SU-DHL-6 (cell line): ENCODE measurements at regions not wholly inside any gene's neighbourhood (a gene's known extent, or its start where the extent isn't known, plus 50 kb on each side); places are given as distances from the start of the nearest gene placed in this dataset.

Source experiments
- H2AFZ ChIP-seq: fragments of 200-600 bp; sonication (generic); 2 replicates; pipeline ENCODE4 v1.6.1; 2014; ENCODE audit warnings: low read depth, mild to moderate bottlenecking, moderate library complexity, mixed read lengths, antibody characterized with exemption, low read length; ENCODE audit not compliant: severe bottlenecking
- H3F3A ChIP-seq: fragments of 200-600 bp; shearing (Covaris generic); 2 replicates; pipeline ENCODE4 v1.6.0; 2016; ENCODE audit warnings: antibody characterized with exemption, mild to moderate bottlenecking; ENCODE audit not compliant: insufficient read depth
- H3K27ac ChIP-seq: fragments of 200-600 bp; sonication (generic); 2 replicates; pipeline ENCODE4 v1.5.1; 2016; ENCODE audit warnings: low read depth, mild to moderate bottlenecking, low read length, moderate library complexity, mixed read lengths
- H3K27me3 ChIP-seq: fragments of 200-600 bp; sonication (generic), shearing (Covaris generic); 2 replicates; pipeline ENCODE4 v1.6.0; 2014; ENCODE audit warnings: mild to moderate bottlenecking, low read length
- H3K36me3 ChIP-seq: fragments of 200-600 bp; sonication (generic); 2 replicates; pipeline ENCODE4 v1.6.1; 2014; ENCODE audit warnings: mild to moderate bottlenecking, low read length, mixed read lengths
- H3K4me2 ChIP-seq: fragments of 300-600, 200-600 bp; shearing (Covaris generic), sonication (generic); 2 replicates; pipeline ENCODE4 v1.6.0; 2014; ENCODE audit warnings: low read length, low read depth, mild to moderate bottlenecking; ENCODE audit not compliant: poor library complexity, severe bottlenecking
- H3K4me3 ChIP-seq: fragments of 200-600 bp; sonication (generic); 2 replicates; pipeline ENCODE4 v1.5.1; 2014; ENCODE audit warnings: antibody characterized with exemption, low read length, mild to moderate bottlenecking, mixed read lengths; ENCODE audit not compliant: insufficient read depth, poor library complexity, severe bottlenecking
- H3K79me2 ChIP-seq: fragments of 200-600 bp; sonication (generic); 2 replicates; pipeline ENCODE4 v1.6.1; 2014; ENCODE audit warnings: mild to moderate bottlenecking, low read length, moderate library complexity; ENCODE audit not compliant: insufficient read depth
- H3K9ac ChIP-seq: fragments of 200-600 bp; sonication (generic); 2 replicates; pipeline ENCODE4 v1.7.0; 2014; ENCODE audit warnings: mild to moderate bottlenecking, low read length
- H3K9me2 ChIP-seq: fragments of 200-600 bp; sonication (generic); replicated peaks from 2 replicates; pipeline ENCODE4 v1.6.1; 2014; ENCODE audit warnings: low read length; ENCODE audit not compliant: insufficient read depth
- H3K9me3 ChIP-seq: fragments of 200-600 bp; sonication (generic); 2 replicates; pipeline ENCODE4 v1.6.1; 2014; ENCODE audit warnings: low read length, mixed read lengths; ENCODE audit not compliant: insufficient read depth
- H4K20me1 ChIP-seq: fragments of 200-600 bp; sonication (generic); 2 replicates; pipeline ENCODE4 v1.6.1; 2014; ENCODE audit warnings: low read depth, mild to moderate bottlenecking, antibody characterized with exemption, low read length, moderate library complexity, mixed read lengths
- CTCF ChIP-seq: fragments of 200-600 bp; sonication (generic); IDR thresholded peaks from one replicate; pipeline ENCODE4 v1.5.1; 2017; ENCODE audit warnings: antibody characterized with exemption, mild to moderate bottlenecking, low read length, moderate library complexity; ENCODE audit not compliant: insufficient read depth, poor library complexity, severe bottlenecking
- EZH2phosphoT487 ChIP-seq: fragments of 200-600 bp; sonication (generic), shearing (Covaris generic); conservative IDR thresholded peaks from 2 replicates; pipeline ENCODE4 v1.6.1; 2018; ENCODE audit warnings: mild to moderate bottlenecking, antibody characterized with exemption, low read length, moderate library complexity, mixed read lengths

DNA sequence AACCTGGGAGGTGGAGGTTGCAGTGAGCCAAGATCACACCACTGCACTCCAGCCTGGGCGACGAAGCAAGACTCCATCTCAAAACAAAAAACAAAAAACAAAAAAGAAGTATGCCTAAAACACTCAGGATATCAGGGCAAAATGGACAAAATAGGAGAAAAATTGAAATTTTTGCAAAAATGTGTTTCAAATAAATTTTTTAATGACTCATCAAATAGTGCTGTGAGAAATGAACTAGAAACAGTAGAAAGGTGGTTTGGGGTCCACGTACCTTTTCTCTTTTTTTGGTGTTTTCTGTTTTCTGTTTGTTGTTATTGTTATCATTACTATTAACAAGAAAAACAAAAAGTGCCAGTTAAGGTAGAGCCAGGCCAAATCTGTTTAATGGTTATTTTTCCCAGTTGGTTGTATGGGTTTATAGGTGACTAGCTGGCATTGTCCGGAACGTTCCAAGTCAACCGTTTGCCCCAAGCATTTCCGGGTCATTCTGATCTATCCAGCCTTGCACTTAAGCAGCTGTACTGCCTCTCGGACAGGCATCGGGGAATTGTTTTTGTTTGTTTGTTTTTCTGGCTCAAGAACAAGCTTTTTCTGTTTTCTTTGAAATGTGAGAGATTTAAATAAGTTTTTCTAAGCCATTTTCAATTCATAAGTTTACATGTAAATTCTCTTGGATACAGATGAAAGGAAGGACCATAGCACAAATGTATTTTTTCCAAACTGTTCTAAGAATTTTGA, 157.0 kb upstream of the NEBL start:
- no peaks in the 10 kb centered on the region for H3K79me2 ChIP-seq
- H3K4me3 ChIP-seq = no peak overlapping the region
- H2AFZ ChIP-seq = no peak overlapping the region
- no peaks in the 10 kb centered on the region for H4K20me1 ChIP-seq
- H3F3A ChIP-seq = no peaks in the 10 kb centered on the region
- TF ChIP-seq CTCF = no peak
- TF ChIP-seq EZH2phosphoT487 = no peak
- H3K9ac ChIP-seq = no peak overlapping the region
- H3K4me2 ChIP-seq = no peak overlapping the region
- H3K27ac ChIP-seq = no peak overlapping the region
- no peaks in the 10 kb centered on the region for H3K36me3 ChIP-seq
- H3K27me3 ChIP-seq = no peaks in the 10 kb centered on the region
- peaks cover 11% of the 10 kb centered on the region; the same call in 1 of the 2 replicates for H3K9me3 ChIP-seq
- H3K9me2 ChIP-seq = no peaks in the 10 kb centered on the region

DNA sequence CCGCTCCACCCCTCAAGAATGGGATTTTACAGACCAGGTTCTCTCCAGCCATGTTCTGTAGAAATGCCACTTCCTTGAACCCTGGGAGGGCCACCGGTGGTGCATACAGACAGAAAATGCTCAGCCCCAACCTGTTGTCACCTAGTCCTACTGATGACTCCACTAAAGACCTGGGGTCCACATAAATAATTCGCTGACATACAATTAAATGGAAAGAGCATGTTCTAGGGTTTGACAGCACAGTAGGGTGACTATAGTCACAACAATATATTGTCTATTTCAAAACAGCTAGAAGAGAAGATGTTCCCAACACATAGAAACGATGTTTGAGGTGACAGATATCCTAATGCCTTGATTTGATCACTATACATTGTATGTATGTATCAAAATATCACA, 155.6 kb upstream of the NEBL start:
- H3K27me3 ChIP-seq = no peaks in the 10 kb centered on the region
- no peak overlapping the region for H3K9ac ChIP-seq
- no peak overlapping the region for H3K4me2 ChIP-seq
- no peak overlapping the region for H2AFZ ChIP-seq
- H3K36me3 ChIP-seq = no peaks in the 10 kb centered on the region
- H4K20me1 ChIP-seq = no peaks in the 10 kb centered on the region
- no peaks in the 10 kb centered on the region for H3K9me3 ChIP-seq
- H3K27ac ChIP-seq = no peak overlapping the region
- TF ChIP-seq EZH2phosphoT487 (no peak), CTCF (no peak)
- no peaks in the 10 kb centered on the region for H3K79me2 ChIP-seq
- H3F3A ChIP-seq = no peaks in the 10 kb centered on the region
- H3K9me2 ChIP-seq = no peaks in the 10 kb centered on the region
- H3K4me3 ChIP-seq = no peak overlapping the region

GRCh38 chr10:21052072-21052708, 155.1 kb upstream of the NEBL start:
- Histone ChIP-seq H3K9ac (no peak overlapping the region), H3K9me2 (no peaks in the 10 kb centered on the region)

More at GRCh38 chr10:21052072-21052708, 155.1 kb upstream of the NEBL start:
- H3K36me3 ChIP-seq = no peaks in the 10 kb centered on the region
- H3K4me2 ChIP-seq = no peak overlapping the region
- TF ChIP-seq EZH2phosphoT487 (no peak), CTCF (no peak)
- no peak overlapping the region for H3K4me3 ChIP-seq
- no peak overlapping the region for H3K27ac ChIP-seq
- no peaks in the 10 kb centered on the region for H3F3A ChIP-seq
- H3K79me2 ChIP-seq = no peaks in the 10 kb centered on the region
- no peaks in the 10 kb centered on the region for H4K20me1 ChIP-seq
- no peaks in the 10 kb centered on the region for H3K27me3 ChIP-seq
- H2AFZ ChIP-seq = no peak overlapping the region
- H3K9me3 ChIP-seq = no peaks in the 10 kb centered on the region
